HG03175 (cell line): ENCODE measurements at regions not wholly inside any gene's neighbourhood (a gene's known extent, or its start where the extent isn't known, plus 50 kb on each side); places are given as distances from the start of the nearest gene placed in this dataset.

Experiments
- ATAC-seq: cut with Tn5 transposase; IDR thresholded peaks from one replicate; pipeline ENCODE4 v1.9.1; 2021; ENCODE audit warnings: mild to moderate bottlenecking, moderate library complexity; ENCODE audit not compliant: unreplicated experiment

- no peak for ATAC-seq
Measured at GRCh38 chr2:67701011-67701410, 303.9 kb downstream of the ETAA1 start.

- ATAC-seq: no peak
Measured at GRCh38 chr2:67702284-67702683, 305.2 kb downstream of the ETAA1 start.

GRCh38 chr2:67702937-67703336 is 305.8 kb downstream of the ETAA1 start:
- no peak for ATAC-seq

GRCh38 chr2:67706082-67706481 is 308.9 kb downstream of the ETAA1 start:
- ATAC-seq: no peak

- ATAC-seq: no peak
Measured at GRCh38 chr2:67707896-67708295, 310.8 kb downstream of the ETAA1 start.

GRCh38 chr2:67709835-67710234 is 312.7 kb downstream of the ETAA1 start:
- no peak for ATAC-seq

GRCh38 chr2:67712484-67712883 is 315.4 kb downstream of the ETAA1 start:
- ATAC-seq: no peak

- ATAC-seq: no peak
Measured at GRCh38 chr2:67713376-67713775, 316.2 kb downstream of the ETAA1 start.

- no peak for ATAC-seq
Measured at GRCh38 chr2:67716895-67717396, 319.8 kb downstream of the ETAA1 start.

- no peak for ATAC-seq
Measured at GRCh38 chr2:67717692-67718091, 320.6 kb downstream of the ETAA1 start.

GRCh38 chr2:67719351-67719750 is 322.2 kb downstream of the ETAA1 start:
- ATAC-seq: no peak

GRCh38 chr2:67721516-67721915 is 324.4 kb downstream of the ETAA1 start:
- no peak for ATAC-seq

GRCh38 chr2:67724261-67724660 is 327.1 kb downstream of the ETAA1 start:
- ATAC-seq: no peak

GRCh38 chr2:67725731-67726130 is 328.6 kb downstream of the ETAA1 start:
- ATAC-seq: no peak

- no peak for ATAC-seq
Measured at GRCh38 chr2:67726416-67726815, 329.3 kb downstream of the ETAA1 start.

- no peak for ATAC-seq
Measured at GRCh38 chr2:67727131-67727530, 330.0 kb downstream of the ETAA1 start.

- ATAC-seq: no peak
Measured at GRCh38 chr2:67727623-67728022, 330.5 kb downstream of the ETAA1 start.

GRCh38 chr2:67729474-67729873 is 332.3 kb downstream of the ETAA1 start:
- no peak for ATAC-seq

- ATAC-seq: no peak
Measured at GRCh38 chr2:67733517-67733916, 329.3 kb downstream of the C1D start.

- no peak for ATAC-seq
Measured at GRCh38 chr2:67752199-67752598, 310.6 kb downstream of the C1D start.

GRCh38 chr2:67752969-67753368 is 309.8 kb downstream of the C1D start:
- no peak for ATAC-seq

- ATAC-seq: no peak
Measured at GRCh38 chr2:67755156-67755882, 307.5 kb downstream of the C1D start.

- no peak for ATAC-seq
Measured at GRCh38 chr2:67760995-67761394, 301.8 kb downstream of the C1D start.
